H1 (cell line): ENCODE measurements at regions not wholly inside any gene's neighbourhood (a gene's known extent, or its start where the extent isn't known, plus 50 kb on each side); places are given as distances from the start of the nearest gene placed in this dataset.

ENCODE experiments used
- CTCF ChIA-PET: fragments of 300-600 bp; sonication (Branson Sonifier 250); formaldehyde crosslinking; loops from one replicate; lab custom pipeline; 2021; ENCODE audit not compliant: partially characterized antibody; lab: Charles Lee
- POLR2A ChIA-PET: fragments of 300-600 bp; sonication (Branson Sonifier 250); formaldehyde crosslinking; loops from one replicate; lab custom pipeline; 2021; ENCODE audit warnings: inconsistent platforms; ENCODE audit not compliant: partially characterized antibody; lab: Charles Lee
- DNase-seq, 2 experiments: peaks; one replicate each; pipeline versions ENCODE4 v3.0.0 to v3.0.0-alpha.2; 2010 to 2022; ENCODE audit warnings: low spot score in 2 of 2, low read depth in 1 of 2, mixed read lengths in 1 of 2
- FAIRE-seq: peaks from 2 replicates; lab custom pipeline; 2011; peaks lifted over from hg19 to GRCh38; lab: Jason Lieb, UNC
- H2AFZ ChIP-seq: 2 replicates; pipeline ENCODE4 v1.8.1; 2012; ENCODE audit warnings: low read length, inconsistent platforms
- H2AK5ac ChIP-seq: 2 replicates; pipeline ENCODE4 v1.6.1; 2013; ENCODE audit warnings: low read depth, low read length
- H2BK120ac ChIP-seq: replicated peaks from 2 replicates; pipeline ENCODE3; 2013; ENCODE audit warnings: low read depth, low read length, inconsistent platforms
- H2BK12ac ChIP-seq: 2 replicates; pipeline ENCODE4 v1.6.1; 2013; ENCODE audit warnings: low read depth, low read length
- H2BK15ac ChIP-seq: 2 replicates; pipeline ENCODE4 v1.6.1; 2013; ENCODE audit warnings: low read length
- H2BK20ac ChIP-seq: 2 replicates; pipeline ENCODE4 v1.6.1; 2013; ENCODE audit warnings: low read length
- H2BK5ac ChIP-seq: 2 replicates; pipeline ENCODE4 v1.6.1; 2013; ENCODE audit warnings: low read depth, low read length
- H3K14ac ChIP-seq: 2 replicates; pipeline ENCODE4 v1.6.1; 2013; ENCODE audit warnings: inconsistent platforms; ENCODE audit not compliant: insufficient read length
- H3K18ac ChIP-seq: 2 replicates; pipeline ENCODE4 v1.6.1; 2013; ENCODE audit warnings: low read length; ENCODE audit errors: extremely low read depth
- H3K23ac ChIP-seq: 2 replicates; pipeline ENCODE4 v1.6.1; 2013; ENCODE audit warnings: inconsistent platforms; ENCODE audit not compliant: insufficient read length
- H3K23me2 ChIP-seq: 2 replicates; pipeline ENCODE4 v1.6.1; 2013; ENCODE audit warnings: low read depth, low read length
- H3K27ac ChIP-seq: 2 replicates; pipeline ENCODE4 v1.6.1; 2011; ENCODE audit warnings: low read depth, low read length, inconsistent platforms
- H3K27me3 ChIP-seq, 4 experiments: replicated peaks in 1 of 4; 1 replicate in 1 of 4; 2 replicates in 3 of 4; pipeline versions ENCODE4 v1.6.1 to v1.8.1; 2011 to 2013; ENCODE audit warnings: low read length in 3 of 4, mild to moderate bottlenecking in 3 of 4, inconsistent platforms in 2 of 4, mixed read lengths in 2 of 4, moderate library complexity in 1 of 4; ENCODE audit not compliant: control insufficient read depth in 3 of 4, insufficient read depth in 3 of 4; ENCODE audit errors: extremely low read depth in 1 of 4
- H3K36me3 ChIP-seq, 4 experiments: 2 replicates each; pipeline versions ENCODE4 v1.6.1 to v1.8.1; 2011 to 2013; ENCODE audit warnings: mild to moderate bottlenecking in 4 of 4, low read length in 3 of 4, moderate library complexity in 2 of 4, control low read depth in 1 of 4, inconsistent platforms in 1 of 4; ENCODE audit not compliant: insufficient read depth in 4 of 4, control insufficient read depth in 2 of 4
- H3K4ac ChIP-seq: replicated peaks from 2 replicates; pipeline ENCODE3; 2013; ENCODE audit warnings: low read length, low read depth, mixed read lengths, inconsistent platforms; ENCODE audit not compliant: insufficient read length
- H3K4me1 ChIP-seq, 4 experiments: replicated peaks in 1 of 4; 1 replicate in 1 of 4; 2 replicates in 3 of 4; pipeline versions ENCODE4 v1.6.1 to v1.8.1; 2011 to 2013; ENCODE audit warnings: low read length in 3 of 4, inconsistent platforms in 2 of 4, mixed read lengths in 1 of 4; ENCODE audit not compliant: insufficient read depth in 4 of 4, control insufficient read depth in 3 of 4
- H3K4me2 ChIP-seq, 2 experiments: 2 replicates each; pipeline versions ENCODE4 v1.6.1 to v1.8.1; 2011 to 2013; ENCODE audit warnings: low read depth in 2 of 2, low read length in 2 of 2, control low read depth in 1 of 2, inconsistent platforms in 1 of 2, mild to moderate bottlenecking in 1 of 2; ENCODE audit not compliant: insufficient read depth in 1 of 2
- H3K4me3 ChIP-seq, 4 experiments: fragments of 200-600, 300-600 bp in 1 of 4; sonication (generic), shearing (Covaris generic), sonication (Bioruptor Twin) in 1 of 4; 2 replicates each; pipeline versions ENCODE4 v1.5.1 to v1.8.1; 2011 to 2016; ENCODE audit warnings: low read length in 4 of 4, low read depth in 3 of 4, control low read depth in 2 of 4, inconsistent platforms in 2 of 4, mild to moderate bottlenecking in 2 of 4, mixed read lengths in 1 of 4, moderate library complexity in 1 of 4; ENCODE audit not compliant: insufficient read depth in 2 of 4; ENCODE audit errors: extremely low read depth in 1 of 4
- H3K56ac ChIP-seq: replicated peaks from 2 replicates; pipeline ENCODE3; 2013; ENCODE audit warnings: low read depth, mild to moderate bottlenecking, mixed read lengths, low read length, inconsistent platforms; ENCODE audit not compliant: insufficient read length
- H3K79me1 ChIP-seq: 2 replicates; pipeline ENCODE4 v1.6.1; 2013; ENCODE audit warnings: low read depth, low read length, control low read depth
- H3K79me2 ChIP-seq, 2 experiments: 2 replicates each; pipeline versions ENCODE4 v1.6.1 to v1.8.1; 2012 to 2013; ENCODE audit warnings: low read length in 2 of 2, mild to moderate bottlenecking in 2 of 2, inconsistent platforms in 1 of 2; ENCODE audit not compliant: insufficient read depth in 2 of 2, control insufficient read depth in 1 of 2
- H3K9ac ChIP-seq, 4 experiments: replicated peaks in 1 of 4; 1 replicate in 1 of 4; 2 replicates in 3 of 4; pipeline versions ENCODE4 v1.6.1 to v1.8.1; 2011 to 2013; ENCODE audit warnings: low read depth in 3 of 4, low read length in 3 of 4, control low read depth in 2 of 4, mild to moderate bottlenecking in 2 of 4, moderate library complexity in 2 of 4, inconsistent platforms in 1 of 4; ENCODE audit errors: extremely low read depth in 1 of 4
- H3K9me3 ChIP-seq, 2 experiments: 2 replicates each; pipeline versions ENCODE4 v1.6.1 to v1.8.1; 2012 to 2013; ENCODE audit warnings: mild to moderate bottlenecking in 2 of 2, moderate library complexity in 2 of 2, control low read depth in 1 of 2, inconsistent platforms in 1 of 2, low read depth in 1 of 2, low read length in 1 of 2, mixed read lengths in 1 of 2; ENCODE audit not compliant: insufficient read depth in 2 of 2
- H4K20me1 ChIP-seq, 2 experiments: replicated peaks in 1 of 2; 2 replicates each; pipeline versions ENCODE3 to v1.8.1; 2011 to 2013; ENCODE audit warnings: inconsistent platforms in 2 of 2, low read length in 2 of 2, mild to moderate bottlenecking in 1 of 2; ENCODE audit not compliant: insufficient read depth in 2 of 2, control insufficient read depth in 1 of 2
- H4K5ac ChIP-seq: 2 replicates; pipeline ENCODE4 v1.6.1; 2013; ENCODE audit warnings: low read length, low read depth, mixed read lengths, inconsistent platforms; ENCODE audit not compliant: insufficient read length
- H4K8ac ChIP-seq: 2 replicates; pipeline ENCODE4 v1.8.0; 2013; ENCODE audit warnings: mild to moderate bottlenecking, moderate library complexity, low read length, inconsistent platforms; ENCODE audit not compliant: insufficient read depth; ENCODE audit errors: extremely low read depth
- H4K91ac ChIP-seq: replicated peaks from 2 replicates; pipeline ENCODE3; 2013; ENCODE audit warnings: low read length, mixed read lengths, inconsistent platforms; ENCODE audit not compliant: insufficient read length
- BACH1 ChIP-seq: IDR thresholded peaks from 2 replicates; pipeline ENCODE4 v1.6.1; 2012; ENCODE audit warnings: low read length, improper control_type of control experiment
- CBX5 ChIP-seq: fragments of 300-800, 300-1000 bp; sonication (generic); IDR thresholded peaks from 2 replicates; pipeline ENCODE4 v1.7.1; 2016; ENCODE audit warnings: antibody characterized with exemption, low read length, low read depth
- EGR1 ChIP-seq: IDR thresholded peaks from 2 replicates; pipeline ENCODE4 v1.6.1; 2011; ENCODE audit warnings: low read depth, low read length, borderline replicate concordance
- EZH2 ChIP-seq: fragments of 200-600 bp; sonication (generic); IDR thresholded peaks from 2 replicates; pipeline ENCODE4 v1.7.1; 2012; ENCODE audit warnings: low read depth, mild to moderate bottlenecking, moderate library complexity, low read length, inconsistent platforms; ENCODE audit not compliant: severe bottlenecking
- KDM4A ChIP-seq: IDR thresholded peaks from one replicate; pipeline ENCODE4 v1.7.1; 2012; ENCODE audit warnings: low read depth, mild to moderate bottlenecking, moderate library complexity, low read length, inconsistent platforms; ENCODE audit not compliant: severe bottlenecking
- POLR2A ChIP-seq, 2 experiments: IDR thresholded peaks; 1 replicate in 1 of 2; 2 replicates in 1 of 2; pipeline ENCODE4 v1.6.1; 2011; ENCODE audit warnings: low read depth in 2 of 2, low read length in 2 of 2, mild to moderate bottlenecking in 2 of 2; ENCODE audit errors: control extremely low read depth in 1 of 2
- RAD21 ChIP-seq, 2 experiments: IDR thresholded peaks in 1 of 2; conservative IDR thresholded peaks in 1 of 2; 2 replicates each; pipeline ENCODE4 v1.6.1; 2011; ENCODE audit warnings: low read depth in 2 of 2, low read length in 2 of 2, improper control_type of control experiment in 1 of 2, inconsistent platforms in 1 of 2, mild to moderate bottlenecking in 1 of 2, moderate library complexity in 1 of 2
- RXRA ChIP-seq: IDR thresholded peaks from 2 replicates; pipeline ENCODE4 v1.6.1; 2011; ENCODE audit warnings: low read depth, mild to moderate bottlenecking, low read length, moderate library complexity; ENCODE audit not compliant: insufficient read depth
- SP1 ChIP-seq: IDR thresholded peaks from 2 replicates; pipeline ENCODE4 v1.6.1; 2011; ENCODE audit warnings: low read depth, low read length
- SP2 ChIP-seq: IDR thresholded peaks from 2 replicates; pipeline ENCODE4 v1.6.1; 2012; ENCODE audit warnings: mild to moderate bottlenecking, low read length, inconsistent platforms
- WGBS, 2 experiments: shearing (Covaris generic) in 1 of 2; methylation state at CpG; one replicate each; pipeline versions ENCODE4 v1.1.6 to v1.1.7; 2013 to 2015; ENCODE audit warnings: low lambda C conversion rate in 2 of 2, mixed read lengths in 2 of 2, inconsistent platforms in 1 of 2, low coverage in 1 of 2, missing lambda C conversion rate in 1 of 2; ENCODE audit not compliant: insufficient replicate concordance in 2 of 2, insufficient coverage in 1 of 2, insufficient read length in 1 of 2; ENCODE audit errors: extremely low coverage in 1 of 2, missing lambda C conversion rate in 1 of 2; 5-methylcytosine and 5-hydroxymethylcytosine counted together

- Histone ChIP-seq H2AK5ac (0 out of 2 replicates have a peak overlapping the region, but pooled peaks have one; percentile 13), H3K14ac (no peak overlapping the region), H3K4me1 (peaks cover 0 to 8% (median 4%) of the 10 kb centered on the region in 4 experiments; a peak in 4 of 7 replicates), H4K5ac (no peak overlapping the region), H3K18ac (no peak overlapping the region; the same call in 1 of the 2 replicates), H3K79me1 (no peaks in the 10 kb centered on the region), H2BK5ac (no peak overlapping the region; the same call in 1 of the 2 replicates), H3K4ac (no peak overlapping the region), H2BK15ac (peak overlapping the region; percentile 88; the same call in 1 of the 2 replicates), H2AFZ (no peak overlapping the region), H2BK120ac (no peak overlapping the region), H3K27me3 (no peaks in the 10 kb centered on the region), H3K23me2 (no peaks in the 10 kb centered on the region), H3K27ac (no peak overlapping the region), H3K9ac (no peak overlapping the region), H3K56ac (no peak overlapping the region), H3K79me2 (no peaks in the 10 kb centered on the region), H4K91ac (no peak overlapping the region), H2BK12ac (0 out of 2 replicates have a peak overlapping the region, but pooled peaks have one; percentile 68), H3K9me3 (peaks cover 2 to 7% of the 10 kb centered on the region in 2 experiments; a peak in 3 of 4 replicates), H3K36me3 (no peaks in the 10 kb centered on the region), H4K8ac (no peak overlapping the region), H3K23ac (no peak overlapping the region), H3K4me3 (no peak overlapping the region), H4K20me1 (peaks cover 0 to 2% of the 10 kb centered on the region in 2 experiments), H3K4me2 (no peak overlapping the region), H2BK20ac (no peak overlapping the region)
- TF ChIP-seq RAD21 (IDR thresholded peaks at IDR 0.05 in 1 of 2, conservative IDR thresholded peaks at IDR 0.05 in 1 of 2; ENCODE audit: low read depth in 2 of 2, low read length in 2 of 2) (no peak), CBX5 (no peak), BACH1 (no peak), EGR1 (no peak), SP1 (no peak), KDM4A (no peak), EZH2 (no peak), SP2 (no peak), RXRA (no peak), POLR2A (IDR thresholded peaks at IDR 0.05; ENCODE audit: control extremely low read depth in 1 of 2, low read depth in 2 of 2, low read length in 2 of 2) (no peak)
- FAIRE-seq (no peak), DNase-seq (no peak)
- ChIA-PET CTCF (interaction anchor here (0.8 to 4.1 kb wide), 7 partner anchors 9 to 111 kb away, joined by 3 to 30 read pairs (median 3); no protein-coding TSS in a partner anchor), POLR2A (interaction anchor here (0.5 kb wide), 1 partner anchor 121 kb away, joined by 3 read pairs; no protein-coding TSS in a partner anchor)
- 92% methylated on average over 3 of the region's 3 CpGs; no CpG with 5 or more reads in 1 of the 2 experiments for WGBS, 2 experiments
Observed at GRCh38 chr16:9016824-9017223, 53.1 kb upstream of the USP7 start.
